SK-N-SH (cell line): ENCODE measurements at regions not wholly inside any gene's neighbourhood (a gene's known extent, or its start where the extent isn't known, plus 50 kb on each side); places are given as distances from the start of the nearest gene placed in this dataset.

Experiments
- CTCF ChIA-PET: fragments of 300-600, 350-600 bp; formaldehyde crosslinking; extraction: SDS; loops from one replicate; lab custom pipeline; 2021; lab: Yijun Ruan, JAX
- POLR2A ChIA-PET: fragments of 350-600 bp; sonication (Branson Sonifier 250); formaldehyde crosslinking; extraction: SDS; loops from one replicate; lab custom pipeline; 2020; ENCODE audit warnings: antibody characterized with exemption, inconsistent platforms; lab: Yijun Ruan, JAX
- DNase-seq: peaks from one replicate; pipeline ENCODE4 v3.0.0; 2012
- H2AFZ ChIP-seq: fragments of 200-600 bp; sonication (generic); 2 replicates; pipeline ENCODE4 v1.8.1; 2016; ENCODE audit warnings: antibody characterized with exemption, mild to moderate bottlenecking, low read depth
- H3F3A ChIP-seq: fragments of 200-600 bp; sonication (generic); replicated peaks from 2 replicates; pipeline ENCODE3; 2016; ENCODE audit warnings: antibody characterized with exemption, mild to moderate bottlenecking; ENCODE audit not compliant: insufficient read depth
- H3K27ac ChIP-seq, 2 experiments: fragments of 200-500 bp in 1 of 2; fragments of 200-600 bp in 1 of 2; sonication (Bioruptor generic) in 1 of 2; sonication (generic), shearing (Covaris generic) in 1 of 2; 2 replicates each; pipeline versions ENCODE4 v1.5.1 to v1.6.1; 2014 to 2016; ENCODE audit warnings: low read depth in 2 of 2, inconsistent platforms in 1 of 2, low read length in 1 of 2, mild to moderate bottlenecking in 1 of 2, mixed read lengths in 1 of 2
- H3K27me3 ChIP-seq: fragments of 200-600 bp; sonication (generic), shearing (Covaris generic); 2 replicates; pipeline ENCODE4 v1.6.1; 2016; ENCODE audit warnings: mixed run types; ENCODE audit not compliant: insufficient read depth
- H3K36me3 ChIP-seq, 2 experiments: fragments of 200-500 bp in 1 of 2; fragments of 200-600 bp in 1 of 2; sonication (Bioruptor generic) in 1 of 2; sonication (generic) in 1 of 2; replicated peaks in 1 of 2; 2 replicates each; pipeline versions ENCODE3 to v1.5.1; 2014 to 2016; ENCODE audit warnings: low read length in 1 of 2, mild to moderate bottlenecking in 1 of 2; ENCODE audit not compliant: insufficient read depth in 2 of 2, control insufficient read depth in 1 of 2
- H3K4me1 ChIP-seq, 2 experiments: fragments of 200-500 bp in 1 of 2; fragments of 200-600 bp in 1 of 2; sonication (Bioruptor generic) in 1 of 2; sonication (generic), shearing (Covaris generic) in 1 of 2; 2 replicates each; pipeline versions ENCODE4 v1.5.1 to v1.6.1; 2014 to 2016; ENCODE audit warnings: low read depth in 1 of 2, low read length in 1 of 2, mixed run types in 1 of 2; ENCODE audit not compliant: insufficient read depth in 2 of 2, control insufficient read depth in 1 of 2
- H3K4me2 ChIP-seq: fragments of 200-600 bp; sonication (generic), shearing (Covaris generic); 2 replicates; pipeline ENCODE4 v1.6.1; 2017; ENCODE audit warnings: mixed run types
- H3K4me3 ChIP-seq, 2 experiments: fragments of 200-500 bp in 1 of 2; fragments of 200-600 bp in 1 of 2; sonication (Bioruptor generic) in 1 of 2; sonication (generic), shearing (Covaris generic) in 1 of 2; 2 replicates each; pipeline versions ENCODE4 v1.5.1 to v1.8.1; 2014 to 2016; ENCODE audit warnings: low read depth in 2 of 2, inconsistent platforms in 1 of 2, low read length in 1 of 2, mild to moderate bottlenecking in 1 of 2, mixed read lengths in 1 of 2, moderate library complexity in 1 of 2
- H3K79me2 ChIP-seq: fragments of 200-600 bp; sonication (generic); 2 replicates; pipeline ENCODE4 v1.8.1; 2017; ENCODE audit warnings: mild to moderate bottlenecking; ENCODE audit not compliant: insufficient read depth
- H3K9ac ChIP-seq: fragments of 200-600 bp; sonication (generic); 2 replicates; pipeline ENCODE4 v1.6.1; 2017; ENCODE audit warnings: mixed run types
- H3K9me2 ChIP-seq: fragments of 200-600 bp; sonication (generic); 2 replicates; pipeline ENCODE4 v1.6.1; 2017; ENCODE audit warnings: mixed run types
- H3K9me3 ChIP-seq: fragments of 200-600 bp; sonication (generic); 2 replicates; pipeline ENCODE4 v1.6.1; 2017; ENCODE audit warnings: mixed run types, mild to moderate bottlenecking, moderate library complexity
- H4K20me1 ChIP-seq: fragments of 200-600 bp; sonication (generic); 2 replicates; pipeline ENCODE4 v1.6.1; 2017; ENCODE audit warnings: mild to moderate bottlenecking, mixed run types; ENCODE audit not compliant: insufficient read depth
- CHD2 ChIP-seq: fragments of 150-350 bp; IDR thresholded peaks from 2 replicates; pipeline ENCODE4 v1.6.1; 2018; ENCODE audit warnings: low read length; ENCODE audit not compliant: partially characterized antibody
- EZH2phosphoT487 ChIP-seq: fragments of 200-600 bp; sonication (generic); IDR thresholded peaks from 2 replicates; pipeline ENCODE4 v1.6.1; 2017; ENCODE audit warnings: low read depth, mixed run types, mild to moderate bottlenecking, antibody characterized with exemption, moderate library complexity, borderline replicate concordance
- FOXJ3 ChIP-seq: sonication (generic); formaldehyde crosslinking; IDR thresholded peaks from 2 replicates; pipeline ENCODE4 v1.5.1; 2020; ENCODE audit warnings: mild to moderate bottlenecking, missing genetic modification reagents
- FOXM1 ChIP-seq: IDR thresholded peaks from 2 replicates; pipeline ENCODE4 v1.4.0; 2012; ENCODE audit warnings: low read depth, mild to moderate bottlenecking
- GABPA ChIP-seq: IDR thresholded peaks from 2 replicates; pipeline ENCODE4 v1.4.0; 2012; ENCODE audit warnings: low read depth, mild to moderate bottlenecking
- GATA2 ChIP-seq: sonication (generic); formaldehyde crosslinking; IDR thresholded peaks from 2 replicates; pipeline ENCODE4 v1.5.0; 2020; ENCODE audit warnings: mild to moderate bottlenecking, missing genetic modification reagents
- IRF3 ChIP-seq: fragments of 150-350 bp; IDR thresholded peaks from 2 replicates; pipeline ENCODE4 v1.6.1; 2016; ENCODE audit warnings: mild to moderate bottlenecking, low read depth, low read length
- JUND ChIP-seq: IDR thresholded peaks from 2 replicates; pipeline ENCODE4 v1.4.0; 2012
- MEF2A ChIP-seq: IDR thresholded peaks from 2 replicates; pipeline ENCODE4 v1.4.0; 2012; ENCODE audit warnings: low read depth, borderline replicate concordance
- MXI1 ChIP-seq: IDR thresholded peaks from 2 replicates; pipeline ENCODE4 v1.6.1; 2012; ENCODE audit warnings: mild to moderate bottlenecking, low read depth, low read length, improper control_type of control experiment
- NFIC ChIP-seq: IDR thresholded peaks from 2 replicates; pipeline ENCODE4 v1.4.0; 2012; ENCODE audit warnings: borderline replicate concordance
- NRF1 ChIP-seq: IDR thresholded peaks from 2 replicates; pipeline ENCODE4 v1.6.1; 2012; ENCODE audit warnings: low read depth, mild to moderate bottlenecking, low read length
- POLR2AphosphoS5 ChIP-seq: IDR thresholded peaks from 2 replicates; pipeline ENCODE4 v1.6.1; 2012; ENCODE audit warnings: low read depth, low read length
- REST ChIP-seq: IDR thresholded peaks from 2 replicates; pipeline ENCODE4 v1.6.1; 2012; ENCODE audit warnings: mild to moderate bottlenecking, low read depth, low read length, moderate library complexity
- RFX5 ChIP-seq: IDR thresholded peaks from 2 replicates; pipeline ENCODE4 v1.6.1; 2012; ENCODE audit warnings: mild to moderate bottlenecking, improper control_type of control experiment, low read length
- RXRA ChIP-seq: IDR thresholded peaks from 2 replicates; pipeline ENCODE4 v1.4.0; 2012; ENCODE audit warnings: low read depth, mild to moderate bottlenecking, borderline replicate concordance
- TEAD4 ChIP-seq: IDR thresholded peaks from 2 replicates; pipeline ENCODE4 v1.4.0; 2012; ENCODE audit warnings: mild to moderate bottlenecking, borderline replicate concordance; ENCODE audit not compliant: insufficient read depth
- USF1 ChIP-seq: IDR thresholded peaks from 2 replicates; pipeline ENCODE4 v1.4.0; 2012; ENCODE audit warnings: low read depth, borderline replicate concordance
- USF2 ChIP-seq: fragments of 150-350 bp; IDR thresholded peaks from 2 replicates; pipeline ENCODE4 v1.6.1; 2017; ENCODE audit warnings: antibody characterized with exemption, low read length, low read depth, borderline replicate concordance
- WGBS: methylation state at CpG from one replicate; pipeline ENCODE4 v1.1.6; 2017; ENCODE audit warnings: low lambda C conversion rate; 5-methylcytosine and 5-hydroxymethylcytosine counted together
- TF ChIP-seq, protein P1 (sequence below): IDR thresholded peaks from 2 replicates; pipeline ENCODE4; 2012

DNA sequence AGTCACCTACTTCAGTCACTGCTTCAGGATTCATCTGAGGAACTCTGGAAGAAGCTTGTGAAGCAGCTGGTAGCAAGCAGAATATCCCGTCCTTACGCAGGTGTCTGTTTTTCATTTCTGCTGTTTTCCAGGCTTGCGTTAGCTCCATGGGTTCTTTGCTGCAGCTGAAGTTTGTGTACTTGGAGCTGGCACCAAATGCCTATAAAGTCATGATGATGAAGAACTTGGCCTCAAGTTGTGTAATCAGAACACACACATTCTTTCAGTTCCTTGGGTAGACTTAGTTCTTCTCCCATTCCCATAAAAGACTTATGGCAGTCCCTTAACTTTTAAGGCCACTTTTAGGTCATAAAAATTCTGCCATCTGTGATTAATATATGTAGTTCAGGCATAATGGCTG is 116.7 kb downstream of the LRRC70 start:
- no peaks in the 10 kb centered on the region for H3K79me2 ChIP-seq
- no peaks in the 10 kb centered on the region for H3K9me2 ChIP-seq
- H3K9me3 ChIP-seq, result no peaks in the 10 kb centered on the region
- no peaks in the 10 kb centered on the region for H4K20me1 ChIP-seq
- no peak for DNase-seq
- no peak overlapping the region for H3K4me3 ChIP-seq
- TF ChIP-seq MXI1, result no peak
- no peak for TF ChIP-seq CHD2
- TF ChIP-seq NRF1, result no peak
- TF ChIP-seq NFIC, result no peak
- H3F3A ChIP-seq, result no peaks in the 10 kb centered on the region
- H2AFZ ChIP-seq, result no peak overlapping the region
- no peaks in the 10 kb centered on the region; the same call in 1 of the 2 replicates for H3K27me3 ChIP-seq
- H3K4me1 ChIP-seq, result no peaks in the 10 kb centered on the region
- 72% methylated on average over 3 of the region's 3 CpGs for WGBS
- H3K27ac ChIP-seq, result no peak overlapping the region
- H3K4me2 ChIP-seq, result no peak overlapping the region
- H3K36me3 ChIP-seq, result no peaks in the 10 kb centered on the region
- ChIA-PET CTCF (no interaction called here), POLR2A (no interaction called here)
- H3K9ac ChIP-seq, result no peak overlapping the region

DNA sequence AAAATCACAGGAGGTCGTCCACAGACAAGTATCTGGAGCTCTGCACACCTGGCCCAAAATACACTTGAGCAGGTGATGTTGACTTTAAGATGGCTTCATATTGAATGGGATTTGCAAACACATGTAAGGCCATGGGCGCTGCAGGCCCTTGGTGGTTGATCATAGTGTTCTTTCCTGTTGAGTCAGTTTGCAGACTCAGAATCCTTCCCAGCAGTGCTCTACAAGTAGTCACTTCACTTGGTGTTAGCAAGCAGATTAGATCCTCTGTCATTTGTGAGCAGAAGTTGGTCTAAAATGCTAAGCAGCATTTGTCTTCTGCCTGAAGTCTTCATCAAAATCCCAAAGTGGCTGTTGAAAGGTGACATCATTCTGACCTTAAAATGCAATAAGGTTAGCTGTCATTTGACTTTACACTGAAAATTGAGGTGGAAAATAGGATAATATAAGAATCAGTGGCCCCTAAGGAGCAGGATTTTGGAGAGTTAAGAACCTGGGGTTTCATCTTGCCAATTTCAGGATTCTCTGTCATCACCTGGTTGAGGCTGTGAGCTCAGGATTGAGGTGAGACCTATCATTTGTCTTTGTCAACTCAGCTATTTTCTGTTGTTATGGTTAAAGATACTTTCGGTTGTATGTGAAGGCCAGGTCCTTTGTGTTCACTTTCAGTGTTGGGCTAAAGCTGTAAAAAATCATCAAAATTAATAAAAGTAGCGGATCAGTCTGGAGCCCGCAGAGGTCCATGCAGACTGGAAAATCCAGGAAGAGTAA is 114.5 kb downstream of the LRRC70 start:
- H3K79me2 ChIP-seq, result no peaks in the 10 kb centered on the region
- 25% methylated on average over 5 of the region's 5 CpGs for WGBS
- H3K4me3 ChIP-seq, result no peak overlapping the region
- H3K27me3 ChIP-seq, result no peaks in the 10 kb centered on the region; the same call in 1 of the 2 replicates
- no peak overlapping the region for H3K27ac ChIP-seq
- POLR2A ChIA-PET, result no interaction called here
- no peak overlapping the region for H3K4me2 ChIP-seq
- no peaks in the 10 kb centered on the region for H3K4me1 ChIP-seq
- H3K36me3 ChIP-seq, result no peaks in the 10 kb centered on the region
- H3K9ac ChIP-seq, result no peak overlapping the region
- H3F3A ChIP-seq, result no peaks in the 10 kb centered on the region
- TF ChIP-seq RFX5 (no peak), REST (no peak), FOXM1 (no peak), MEF2A (no peak), GABPA (no peak), EZH2phosphoT487 (no peak), JUND (no peak), USF1 (no peak), IRF3 (no peak), TEAD4 (no peak), CHD2 (no peak), FOXJ3 (CRISPR knock-in tag) (no peak), POLR2AphosphoS5 (no peak), GATA2 (no peak), NFIC (no peak), USF2 (no peak), RXRA (no peak)
- TF ChIP-seq, protein P1, sequence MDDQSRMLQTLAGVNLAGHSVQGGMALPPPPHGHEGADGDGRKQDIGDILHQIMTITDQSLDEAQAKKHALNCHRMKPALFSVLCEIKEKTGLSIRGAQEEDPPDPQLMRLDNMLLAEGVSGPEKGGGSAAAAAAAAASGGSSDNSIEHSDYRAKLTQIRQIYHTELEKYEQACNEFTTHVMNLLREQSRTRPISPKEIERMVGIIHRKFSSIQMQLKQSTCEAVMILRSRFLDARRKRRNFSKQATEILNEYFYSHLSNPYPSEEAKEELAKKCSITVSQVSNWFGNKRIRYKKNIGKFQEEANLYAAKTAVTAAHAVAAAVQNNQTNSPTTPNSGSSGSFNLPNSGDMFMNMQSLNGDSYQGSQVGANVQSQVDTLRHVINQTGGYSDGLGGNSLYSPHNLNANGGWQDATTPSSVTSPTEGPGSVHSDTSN, result no peak
- H3K9me2 ChIP-seq, result no peaks in the 10 kb centered on the region
- no peaks in the 10 kb centered on the region for H4K20me1 ChIP-seq
- H2AFZ ChIP-seq, result no peak overlapping the region
- no peak for DNase-seq
- CTCF ChIA-PET, result interaction anchor here (1.5 kb wide), 1 partner anchor 10 kb away, joined by 6 read pairs; no protein-coding TSS in a partner anchor
- H3K9me3 ChIP-seq, result no peaks in the 10 kb centered on the region
